ENCODE measurements at regions not wholly inside any gene's neighbourhood (a gene's known extent, or its start where the extent isn't known, plus 50 kb on each side); places are given as distances from the start of the nearest gene placed in this dataset.

DNA sequence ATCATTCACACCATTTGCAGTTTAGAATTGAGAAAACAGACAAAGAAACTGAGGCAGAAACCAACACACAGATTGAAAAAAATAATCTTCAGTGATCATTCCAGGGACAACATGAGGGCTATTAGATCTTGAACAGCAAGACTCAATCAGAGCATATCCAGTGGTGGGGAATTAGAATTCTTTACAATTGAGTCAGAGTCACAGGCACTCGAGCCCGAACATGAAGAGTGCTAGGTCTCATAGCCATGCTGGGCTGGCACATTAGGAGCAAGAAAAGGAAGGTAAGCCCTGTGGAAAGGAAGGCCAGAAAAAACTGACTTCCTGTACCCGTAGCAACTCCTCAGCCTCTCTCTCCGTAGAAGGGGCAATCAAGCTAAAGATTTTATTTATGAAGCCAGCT, 419.9 kb downstream of the HAO1 start:
- TF ChIP-seq EZH2 (IDR thresholded peaks at IDR 0.05; ENCODE audit: insufficient read depth, poor library complexity, severe bottlenecking): no peak
- TF ChIP-seq EZH2phosphoT487 (IDR thresholded peaks at IDR 0.05; ENCODE audit: insufficient read depth, low read depth): no peak

Measured in GM23248 (cell line).